Right ventricle myocardium inferior (tissue), 1 donor: ENCODE measurements at regions not wholly inside any gene's neighbourhood (a gene's known extent, or its start where the extent isn't known, plus 50 kb on each side); places are given as distances from the start of the nearest gene placed in this dataset.

Experiments used
- ATAC-seq: fragments of 200-7000 bp; cut with Tn5 transposase; one replicate; pipeline ENCODE4 v1.9.1; 2020; ENCODE audit warnings: mild to moderate bottlenecking, moderate library complexity
- DNase-seq: peaks from one replicate; pipeline ENCODE4 v3.0.0; 2021; ENCODE audit errors: missing footprints
- intact Hi-C: fragments of 100-400 bp; cut with DNase I; formaldehyde crosslinking; loops from one replicate; pipeline ENCODE4 v1.11.0; 2022
- donor health status: DM: no; HTN: yes; CAD: no; lungs with severe emphysema.

DNA sequence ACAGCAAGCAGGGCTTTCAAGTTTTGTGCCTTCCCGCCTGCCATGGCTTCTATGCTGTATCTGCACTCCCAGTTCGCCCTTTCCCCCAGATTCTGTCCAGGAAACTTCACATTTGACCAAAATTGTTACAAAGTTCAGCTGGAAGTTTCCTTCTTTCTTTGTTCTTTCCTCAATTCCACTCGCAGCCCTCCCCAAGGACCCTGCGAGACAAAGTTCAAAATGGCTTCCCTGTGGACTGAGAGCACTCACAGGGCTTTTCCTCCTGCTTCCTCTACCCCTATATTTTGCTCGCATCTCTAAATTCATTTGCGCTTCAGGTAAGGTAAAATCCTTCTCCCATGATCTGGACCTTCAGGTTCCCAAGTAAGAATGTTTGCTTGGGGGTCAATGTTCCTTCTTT, 1348.4 kb upstream of the B3GALT2 start:
- ATAC-seq (no peak), DNase-seq (no peak)
- intact Hi-C loops = no loop called here

- intact Hi-C loops = no loop called here
- no peak for DNase-seq
- ATAC-seq = no peak
Measured at GRCh38 chr1:194533641-194534040, 1347.2 kb upstream of the B3GALT2 start.

- DNase-seq = no peak
- ATAC-seq = no peak
- intact Hi-C loops = no loop called here
Measured at GRCh38 chr1:194517567-194517966, 1331.2 kb upstream of the B3GALT2 start.

DNA sequence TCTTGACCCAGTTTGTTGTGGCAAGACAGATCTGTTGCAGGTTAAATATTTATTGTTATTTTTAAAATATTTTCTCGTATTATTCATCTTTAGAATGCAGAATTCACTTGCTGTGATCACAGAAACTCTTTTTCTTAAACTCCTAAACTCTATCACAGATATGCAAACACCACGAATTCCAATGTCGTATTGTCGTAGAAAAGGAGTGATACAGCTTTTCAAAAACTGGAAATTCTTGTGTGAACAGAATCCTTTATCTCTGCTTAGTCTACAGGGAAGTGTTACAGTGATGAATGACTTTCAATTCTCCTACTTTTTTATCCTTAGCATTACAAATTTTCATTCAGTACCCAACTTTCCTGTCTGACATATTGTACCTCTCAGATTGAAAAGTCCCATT, 1329.5 kb upstream of the B3GALT2 start:
- ATAC-seq = no peak
- intact Hi-C loops = no loop called here
- DNase-seq = no peak

GRCh38 chr1:194512957-194513356, 1326.5 kb upstream of the B3GALT2 start:
- DNase-seq (no peak), ATAC-seq (no peak)
- intact Hi-C loops = no loop called here

DNA sequence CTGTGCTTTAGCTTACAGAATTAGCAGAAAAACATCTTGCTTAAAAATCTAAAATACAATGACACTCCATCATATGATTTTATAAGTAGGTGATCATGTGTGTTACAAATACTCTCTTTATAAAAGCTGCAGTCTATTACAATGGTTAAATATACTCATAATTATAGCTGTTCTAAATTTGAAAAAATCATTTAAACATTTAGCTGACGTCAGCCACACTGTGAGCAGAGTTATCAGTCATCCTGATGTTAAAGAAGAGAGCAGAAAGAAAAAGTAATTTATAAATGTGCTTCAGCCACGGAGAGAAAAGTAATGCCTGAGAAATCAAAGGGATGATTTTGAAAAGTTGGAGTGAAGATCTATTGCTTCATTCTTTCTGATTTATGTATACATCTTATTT, 1325.9 kb upstream of the B3GALT2 start:
- DNase-seq (no peak), ATAC-seq (no peak)
- intact Hi-C loops = no loop called here

DNA sequence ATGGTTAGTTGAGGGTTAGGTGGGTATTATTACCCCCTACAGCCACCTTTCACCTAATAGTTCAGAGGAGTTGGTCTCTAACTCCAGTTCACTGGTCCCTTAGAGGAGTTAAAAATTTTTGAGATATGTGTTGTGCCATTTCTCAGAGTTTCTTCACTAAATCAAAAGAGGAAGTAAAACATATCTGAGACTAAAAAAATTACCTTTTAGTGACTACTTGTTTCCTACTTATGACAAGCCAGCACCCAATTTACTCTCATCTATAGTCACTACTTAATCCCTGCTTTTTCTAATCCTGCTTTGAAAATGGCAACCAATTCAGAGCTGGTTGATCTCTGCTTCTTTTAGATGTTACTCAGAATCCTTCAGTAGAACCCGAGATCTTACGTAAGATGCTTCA, 1316.8 kb upstream of the B3GALT2 start:
- intact Hi-C loops = no loop called here
- no peak for ATAC-seq
- no peak for DNase-seq

DNA sequence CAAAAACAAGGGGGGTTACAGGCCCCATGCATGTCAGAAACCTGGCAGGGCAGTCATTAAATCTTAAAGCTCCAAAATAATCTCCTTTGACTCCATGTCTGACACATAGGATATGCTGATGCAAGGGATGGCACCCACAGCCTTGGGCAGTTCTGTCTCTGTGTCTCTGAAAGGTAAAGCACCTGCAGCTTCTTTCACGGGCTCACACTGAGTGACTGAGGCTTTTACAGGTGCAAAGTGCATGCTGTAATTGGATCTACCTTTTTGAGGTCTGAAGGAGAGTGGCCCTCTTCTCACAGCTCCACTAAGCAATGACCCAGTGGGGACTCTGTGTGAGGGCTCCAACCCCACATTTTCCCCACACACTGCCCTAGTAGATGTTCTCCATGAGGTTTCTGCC, 1309.0 kb upstream of the B3GALT2 start:
- DNase-seq (no peak), ATAC-seq (no peak)
- intact Hi-C loops = no loop called here

GRCh38 chr1:194487172-194487571, 1300.8 kb upstream of the B3GALT2 start:
- DNase-seq (no peak), ATAC-seq (no peak)
- intact Hi-C loops = no loop called here

GRCh38 chr1:194485432-194485831, 1299.0 kb upstream of the B3GALT2 start:
- ATAC-seq = no peak
- intact Hi-C loops = no loop called here
- no peak for DNase-seq

GRCh38 chr1:194478731-194479130, 1292.3 kb upstream of the B3GALT2 start:
- DNase-seq (no peak), ATAC-seq (no peak)
- intact Hi-C loops = loop anchor here (10.0 kb wide), 1 partner anchor 226 kb away; no protein-coding TSS in a partner anchor

DNA sequence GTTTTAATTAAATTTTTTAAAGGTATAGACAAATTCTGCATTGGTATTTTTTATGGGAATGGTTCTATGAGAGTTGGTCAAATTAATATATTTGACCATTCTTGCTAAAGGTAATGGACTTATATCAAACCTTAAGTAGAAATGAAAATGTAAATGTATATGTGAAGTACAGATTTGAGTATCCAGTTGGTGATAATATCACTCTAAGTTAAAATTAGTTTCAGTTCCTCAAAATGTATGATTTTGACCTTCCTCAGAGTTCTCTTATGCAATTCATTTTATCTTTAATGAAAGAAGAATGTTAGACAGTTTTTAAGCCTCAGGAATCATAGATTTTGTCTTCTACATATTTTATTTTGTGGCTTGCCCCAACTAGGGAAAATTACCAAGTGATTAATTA, 1291.5 kb upstream of the B3GALT2 start:
- intact Hi-C loops = loop anchor here (10.0 kb wide), 1 partner anchor 227 kb away; no protein-coding TSS in a partner anchor
- DNase-seq (no peak), ATAC-seq (no peak)

DNA sequence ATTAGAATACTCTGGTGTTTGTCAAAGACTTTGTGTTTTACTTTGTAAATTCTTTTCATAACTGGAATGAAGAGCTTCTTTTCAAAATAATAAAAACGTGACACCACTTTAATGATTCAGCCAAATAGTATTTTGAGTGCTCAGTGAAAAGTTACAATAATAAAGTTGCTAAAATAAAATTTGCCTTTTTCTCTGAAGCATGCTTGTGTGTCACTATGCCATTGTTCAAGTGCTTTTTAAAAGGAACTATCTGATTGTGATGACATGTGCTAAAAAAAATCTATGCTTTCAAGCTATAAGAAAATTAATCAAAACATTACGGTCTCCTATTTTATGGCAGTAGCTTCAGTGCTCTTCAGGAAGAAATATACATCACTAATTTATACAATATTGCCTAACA, 1290.5 kb upstream of the B3GALT2 start:
- no peak for ATAC-seq
- intact Hi-C loops = loop anchor here (10.0 kb wide), 1 partner anchor 228 kb away; no protein-coding TSS in a partner anchor
- no peak for DNase-seq

- intact Hi-C loops = loop anchor here (10.0 kb wide), 1 partner anchor 228 kb away; no protein-coding TSS in a partner anchor
- ATAC-seq = no peak
- DNase-seq = no peak
Measured at GRCh38 chr1:194476351-194476750, 1289.9 kb upstream of the B3GALT2 start.

GRCh38 chr1:194474701-194475100, 1288.3 kb upstream of the B3GALT2 start:
- intact Hi-C loops = loop anchor here (10.0 kb wide), 1 partner anchor 230 kb away; no protein-coding TSS in a partner anchor
- no peak for ATAC-seq
- DNase-seq = no peak

GRCh38 chr1:194473766-194474165, 1287.4 kb upstream of the B3GALT2 start:
- intact Hi-C loops = loop anchor here (10.0 kb wide), 1 partner anchor 231 kb away; no protein-coding TSS in a partner anchor
- ATAC-seq = no peak
- DNase-seq = no peak

DNA sequence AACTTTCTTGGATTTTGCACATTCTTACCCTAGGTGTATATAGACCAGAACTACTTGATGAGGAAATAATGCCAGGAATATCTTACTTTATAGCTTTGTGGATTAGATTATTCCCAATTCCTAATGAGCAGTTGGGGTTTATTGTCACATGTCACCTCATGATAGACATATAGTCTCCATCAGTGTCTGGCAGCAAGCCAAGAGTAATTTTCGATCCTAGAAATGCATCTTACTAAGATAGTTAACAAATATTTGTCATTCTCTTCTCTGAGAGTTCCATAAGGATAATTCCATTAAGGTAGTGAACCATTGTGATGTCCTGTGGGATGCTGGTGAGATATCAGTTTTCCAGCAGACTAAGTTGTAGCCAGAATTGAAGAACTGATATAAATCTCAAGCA, 1282.9 kb upstream of the B3GALT2 start:
- intact Hi-C loops = no loop called here
- ATAC-seq (no peak), DNase-seq (no peak)

DNA sequence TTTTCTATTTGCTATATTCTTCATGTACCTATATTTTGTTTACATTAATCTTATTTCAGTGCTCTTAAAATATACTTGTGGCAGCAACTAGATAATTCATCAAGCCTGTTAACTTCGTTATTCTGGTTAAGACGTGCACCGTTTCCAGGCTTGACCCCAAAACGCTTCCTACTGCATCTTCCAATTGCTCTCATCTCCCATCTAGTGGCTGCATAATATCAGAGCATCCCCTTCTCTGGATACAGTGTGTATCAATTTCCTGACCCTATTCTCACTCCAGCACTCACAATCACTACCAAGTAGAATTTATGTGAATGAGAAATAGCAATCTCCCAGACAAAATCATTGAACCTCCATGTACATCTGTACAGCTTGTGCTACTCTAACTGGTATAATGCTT, 1280.3 kb upstream of the B3GALT2 start:
- intact Hi-C loops = no loop called here
- ATAC-seq (peak; percentile 39), DNase-seq (no peak)

- no peak for ATAC-seq
- intact Hi-C loops = no loop called here
Measured at GRCh38 chr1:194447636-194448035, 1261.2 kb upstream of the B3GALT2 start.

GRCh38 chr1:194445244-194445643, 1258.8 kb upstream of the B3GALT2 start:
- ATAC-seq (no peak), DNase-seq (no peak)
- intact Hi-C loops = no loop called here

More at GRCh38 chr1:194447636-194448035, 1261.2 kb upstream of the B3GALT2 start:
- no peak for DNase-seq

- ATAC-seq (no peak), DNase-seq (no peak)
- intact Hi-C loops = no loop called here
Measured at GRCh38 chr1:194442901-194443575, 1256.6 kb upstream of the B3GALT2 start.
